Fibroblast of peridontal ligament (primary cell): ENCODE measurements at regions not wholly inside any gene's neighbourhood (a gene's known extent, or its start where the extent isn't known, plus 50 kb on each side); places are given as distances from the start of the nearest gene placed in this dataset.
"Not testable (repeated sequence)": the region's sequence is repeated elsewhere in the genome, so short reads cannot be mapped to it uniquely, and the experiment has no call there.

Experiments
- DNase-seq: peaks from one replicate; pipeline ENCODE4 v3.0.0-alpha.2; 2010; ENCODE audit errors: extremely low read depth

GRCh38 chr7:68078157-68078710, 1081.6 kb downstream of the TYW1 start:
- no peak for DNase-seq

- not testable (repeated sequence) for DNase-seq
Observed at GRCh38 chr7:68082066-68082960, 1085.7 kb downstream of the TYW1 start.

- DNase-seq, result not testable (repeated sequence)
Observed at GRCh38 chr7:68082961-68083657, 1086.5 kb downstream of the TYW1 start.

- DNase-seq, result no peak
Observed at GRCh38 chr7:68087401-68087800, 1090.8 kb downstream of the TYW1 start.

GRCh38 chr7:68088879-68089278, 1092.2 kb downstream of the TYW1 start:
- DNase-seq, result no peak

- not testable (repeated sequence) for DNase-seq
Observed at GRCh38 chr7:68090256-68090655, 1093.6 kb downstream of the TYW1 start.

GRCh38 chr7:68103319-68103718, 1106.7 kb downstream of the TYW1 start:
- no peak for DNase-seq

GRCh38 chr7:68107261-68107660, 1110.6 kb downstream of the TYW1 start:
- DNase-seq, result no peak

GRCh38 chr7:68107968-68108367, 1111.3 kb downstream of the TYW1 start:
- DNase-seq, result no peak

GRCh38 chr7:68109299-68109698, 1112.7 kb downstream of the TYW1 start:
- no peak for DNase-seq

- no peak for DNase-seq
Observed at GRCh38 chr7:68119411-68119810, 1122.8 kb downstream of the TYW1 start.

GRCh38 chr7:68121056-68121455, 1124.4 kb downstream of the TYW1 start:
- DNase-seq, result no peak

GRCh38 chr7:68121655-68122054, 1125.0 kb downstream of the TYW1 start:
- DNase-seq, result no peak

GRCh38 chr7:68122801-68123200, 1126.2 kb downstream of the TYW1 start:
- no peak for DNase-seq

GRCh38 chr7:68125168-68125567, 1128.5 kb downstream of the TYW1 start:
- DNase-seq, result no peak

GRCh38 chr7:68133045-68133444, 1136.4 kb downstream of the TYW1 start:
- DNase-seq, result no peak

- no peak for DNase-seq
Observed at GRCh38 chr7:68143345-68143744, 1146.7 kb downstream of the TYW1 start.

- no peak for DNase-seq
Observed at GRCh38 chr7:68146983-68147382, 1150.3 kb downstream of the TYW1 start.

GRCh38 chr7:68147614-68148238, 1151.1 kb downstream of the TYW1 start:
- DNase-seq, result no peak

- no peak for DNase-seq
Observed at GRCh38 chr7:68148440-68148839, 1151.8 kb downstream of the TYW1 start.

GRCh38 chr7:68152205-68152604, 1155.6 kb downstream of the TYW1 start:
- no peak for DNase-seq

GRCh38 chr7:68155676-68156075, 1159.0 kb downstream of the TYW1 start:
- no peak for DNase-seq
